Mesenchymal stem cell (in vitro differentiated cells and primary cell): ENCODE measurements at regions not wholly inside any gene's neighbourhood (a gene's known extent, or its start where the extent isn't known, plus 50 kb on each side); places are given as distances from the start of the nearest gene placed in this dataset.

Source experiments
- DNase-seq: peaks from one replicate; pipeline ENCODE4 v3.0.0-alpha.2; 2013
- H2AFZ ChIP-seq: one replicate; pipeline ENCODE4 v1.6.1; 2013; ENCODE audit warnings: low read depth, mild to moderate bottlenecking, control low read depth, inconsistent platforms, low read length, moderate library complexity
- H2AK5ac ChIP-seq: 2 replicates; pipeline ENCODE4 v1.6.1; 2013; ENCODE audit warnings: low read length, moderate library complexity, mild to moderate bottlenecking, inconsistent platforms; ENCODE audit not compliant: severe bottlenecking
- H2BK120ac ChIP-seq: one replicate; pipeline ENCODE4 v1.6.1; 2013; ENCODE audit warnings: low read depth, mild to moderate bottlenecking, inconsistent platforms, low read length, moderate library complexity
- H2BK12ac ChIP-seq, 2 experiments: one replicate each; pipeline ENCODE4 v1.6.1; 2013; ENCODE audit warnings: inconsistent platforms in 2 of 2, low read length in 2 of 2, mild to moderate bottlenecking in 2 of 2, moderate library complexity in 2 of 2, control low read depth in 1 of 2
- H2BK15ac ChIP-seq: one replicate; pipeline ENCODE4 v1.6.1; 2013; ENCODE audit warnings: mild to moderate bottlenecking, low read depth, inconsistent platforms; ENCODE audit not compliant: poor library complexity, severe bottlenecking
- H2BK5ac ChIP-seq: 2 replicates; pipeline ENCODE4 v1.6.1; 2013; ENCODE audit warnings: low read depth, mild to moderate bottlenecking, low read length, control low read depth, inconsistent platforms; ENCODE audit not compliant: poor library complexity, severe bottlenecking
- H3K14ac ChIP-seq, 2 experiments: one replicate each; pipeline ENCODE4 v1.6.1; 2013; ENCODE audit warnings: inconsistent platforms in 2 of 2, low read length in 2 of 2, control low read depth in 1 of 2, mild to moderate bottlenecking in 1 of 2, moderate library complexity in 1 of 2
- H3K18ac ChIP-seq, 2 experiments: one replicate each; pipeline ENCODE4 v1.6.1; 2013; ENCODE audit warnings: inconsistent platforms in 2 of 2, low read length in 2 of 2, control low read depth in 1 of 2, low read depth in 1 of 2, mild to moderate bottlenecking in 1 of 2
- H3K23ac ChIP-seq, 2 experiments: one replicate each; pipeline ENCODE4 v1.6.1; 2013; ENCODE audit warnings: inconsistent platforms in 2 of 2, low read length in 2 of 2, mild to moderate bottlenecking in 2 of 2, moderate library complexity in 2 of 2, control low read depth in 1 of 2
- H3K27ac ChIP-seq: 2 replicates; pipeline ENCODE4 v1.5.1; 2013; ENCODE audit warnings: mild to moderate bottlenecking, moderate library complexity, low read length, control low read depth, inconsistent platforms; ENCODE audit not compliant: poor library complexity, severe bottlenecking
- H3K27me3 ChIP-seq, 2 experiments: 2 replicates each; pipeline versions ENCODE4 v1.6.1 to v1.7.0; 2013; ENCODE audit warnings: low read length in 2 of 2, mild to moderate bottlenecking in 2 of 2, moderate library complexity in 2 of 2, control low read depth in 1 of 2, inconsistent platforms in 1 of 2; ENCODE audit not compliant: control insufficient read depth in 1 of 2, insufficient read depth in 1 of 2
- H3K36me3 ChIP-seq, 2 experiments: 2 replicates each; pipeline versions ENCODE4 v1.6.1 to v1.7.0; 2013; ENCODE audit warnings: low read length in 2 of 2, control low read depth in 1 of 2, inconsistent platforms in 1 of 2, low read depth in 1 of 2, mild to moderate bottlenecking in 1 of 2; ENCODE audit not compliant: insufficient read depth in 2 of 2, control insufficient read depth in 1 of 2
- H3K4ac ChIP-seq, 2 experiments: one replicate each; pipeline ENCODE4 v1.6.1; 2013; ENCODE audit warnings: inconsistent platforms in 2 of 2, low read length in 2 of 2, mild to moderate bottlenecking in 2 of 2, moderate library complexity in 2 of 2, control low read depth in 1 of 2, low read depth in 1 of 2
- H3K4me1 ChIP-seq: 2 replicates; pipeline ENCODE4 v1.6.1; 2013; ENCODE audit warnings: low read depth, low read length, control low read depth; ENCODE audit not compliant: control insufficient read depth, insufficient read depth
- H3K4me2 ChIP-seq: 2 replicates; pipeline ENCODE4 v1.6.1; 2013; ENCODE audit warnings: low read length, mild to moderate bottlenecking, inconsistent platforms; ENCODE audit not compliant: poor library complexity, severe bottlenecking
- H3K4me3 ChIP-seq, 2 experiments: 2 replicates each; pipeline versions ENCODE4 v1.5.1 to v1.7.0; 2013; ENCODE audit warnings: low read length in 2 of 2, mild to moderate bottlenecking in 2 of 2, control low read depth in 1 of 2, low read depth in 1 of 2; ENCODE audit not compliant: insufficient read depth in 1 of 2
- H3K79me1 ChIP-seq: replicated peaks from 2 replicates; pipeline ENCODE4 v1.6.1; 2013; ENCODE audit warnings: mild to moderate bottlenecking, control low read depth, low read length, inconsistent platforms; ENCODE audit not compliant: poor library complexity, severe bottlenecking
- H3K9ac ChIP-seq: 2 replicates; pipeline ENCODE4 v1.7.0; 2013; ENCODE audit warnings: mild to moderate bottlenecking, low read length, moderate library complexity
- H3K9me3 ChIP-seq: 2 replicates; pipeline ENCODE4 v1.7.0; 2013; ENCODE audit warnings: mild to moderate bottlenecking, low read length; ENCODE audit not compliant: control insufficient read depth
- H4K8ac ChIP-seq: one replicate; pipeline ENCODE4 v1.6.1; 2013; ENCODE audit warnings: inconsistent platforms, mild to moderate bottlenecking, low read length, moderate library complexity
- H4K91ac ChIP-seq: one replicate; pipeline ENCODE4 v1.6.1; 2013; ENCODE audit warnings: mild to moderate bottlenecking, low read length, inconsistent platforms
- WGBS: methylation state at CpG from one replicate; pipeline ENCODE4 v1.1.7; 2013; ENCODE audit warnings: mixed read lengths; 5-methylcytosine and 5-hydroxymethylcytosine counted together

DNA sequence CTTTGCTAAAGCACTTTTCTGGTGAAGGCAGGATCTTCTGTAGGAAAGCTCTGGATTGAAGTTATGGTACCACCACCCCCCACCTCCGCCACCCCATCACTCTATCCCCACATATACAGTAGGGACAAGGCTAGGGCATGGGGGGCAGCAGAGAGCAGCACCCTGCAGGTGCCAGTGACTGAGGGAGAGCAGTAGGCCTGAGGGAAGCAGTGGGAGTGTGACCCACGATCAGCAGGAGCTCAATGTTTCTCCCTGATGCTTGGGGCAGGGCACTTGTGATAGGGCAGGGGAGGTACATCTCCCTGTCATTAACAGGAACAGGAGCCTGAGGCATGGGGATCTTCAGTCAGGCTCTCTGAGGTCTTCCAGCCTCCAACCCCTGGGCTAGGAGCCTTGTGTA lies 121.6 kb downstream of the ZFP36L2 start:
- Histone ChIP-seq H3K27me3 (no peaks in the 10 kb centered on the region), H4K8ac (no peak overlapping the region), H2BK120ac (no peak overlapping the region), H2AFZ (no peak overlapping the region), H3K36me3 (no peaks in the 10 kb centered on the region), H3K4me3 (no peak overlapping the region), H4K91ac (no peak overlapping the region), H3K4ac (no peak overlapping the region), H3K9ac (no peak overlapping the region), H3K14ac (no peak overlapping the region), H2BK12ac (peak overlapping the region in 1 of 2 experiments; percentile 50), H3K18ac (peak overlapping the region in 1 of 2 experiments; percentile 1), H3K9me3 (no peaks in the 10 kb centered on the region), H3K27ac (no peak overlapping the region), H3K79me1 (no peaks in the 10 kb centered on the region), H3K4me1 (peaks cover 16% of the 10 kb centered on the region), H2BK15ac (no peak overlapping the region), H2AK5ac (no peak overlapping the region), H3K4me2 (no peak overlapping the region), H3K23ac (no peak overlapping the region), H2BK5ac (no peak overlapping the region)
- DNase-seq: no peak
- 100% methylated on average over 1 of the region's 2 CpGs for WGBS

DNA sequence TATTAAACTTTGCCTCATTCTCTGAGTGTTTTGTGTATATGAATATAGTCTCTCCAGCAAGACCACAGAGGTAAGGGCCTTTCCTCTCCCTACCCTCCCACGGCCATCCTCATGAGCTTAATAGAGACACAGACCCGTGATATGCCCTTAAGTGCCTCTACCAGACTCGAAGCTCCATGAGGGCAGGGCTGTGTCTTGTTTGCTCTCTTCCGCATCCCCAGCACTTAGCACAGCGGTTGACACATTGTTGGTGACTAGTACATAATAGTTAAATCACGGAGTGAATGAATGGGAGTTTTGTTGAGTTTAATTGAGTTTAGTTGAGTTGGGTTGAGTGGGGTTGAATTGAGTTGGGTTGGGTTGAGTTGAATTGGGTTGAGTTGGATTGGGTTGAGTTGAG lies 122.3 kb downstream of the ZFP36L2 start:
- no peak for DNase-seq
- no peak overlapping the region for H3K9ac ChIP-seq
- H3K9me3 ChIP-seq: no peaks in the 10 kb centered on the region
- no peak overlapping the region for H2AK5ac ChIP-seq
- no peak overlapping the region for H4K8ac ChIP-seq
- H3K4me2 ChIP-seq: no peak overlapping the region
- no peak overlapping the region for H3K14ac ChIP-seq
- no peaks in the 10 kb centered on the region for H3K36me3 ChIP-seq
- H3K27me3 ChIP-seq: no peaks in the 10 kb centered on the region
- no peak overlapping the region for H4K91ac ChIP-seq
- H2BK5ac ChIP-seq: no peak overlapping the region
- H2BK12ac ChIP-seq: peak overlapping the region; percentile 10 to 34
- no peak overlapping the region for H2AFZ ChIP-seq
- H2BK15ac ChIP-seq: no peak overlapping the region
- H3K79me1 ChIP-seq: no peaks in the 10 kb centered on the region
- H3K18ac ChIP-seq: no peak overlapping the region
- 91% methylated on average over 6 of the region's 6 CpGs for WGBS
- no peak overlapping the region for H3K4me3 ChIP-seq
- no peak overlapping the region for H3K27ac ChIP-seq
- no peak overlapping the region for H3K4ac ChIP-seq
- H3K4me1 ChIP-seq: peaks cover 15% of the 10 kb centered on the region
- H3K23ac ChIP-seq: no peak overlapping the region
- no peak overlapping the region for H2BK120ac ChIP-seq

DNA sequence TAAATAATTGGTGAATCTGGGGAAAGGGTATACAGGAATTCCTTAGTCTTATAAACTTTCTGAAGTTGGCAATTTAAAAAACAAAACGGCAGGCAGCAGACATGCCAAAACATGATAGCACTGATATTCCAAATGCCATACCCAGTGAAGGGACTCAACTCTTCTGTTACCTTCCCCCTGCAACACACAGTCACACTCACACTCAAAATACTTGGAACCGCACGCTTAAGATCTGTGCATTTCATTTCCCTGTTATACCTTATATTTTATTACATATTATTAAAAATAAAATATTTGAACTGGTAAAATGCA lies 123.4 kb downstream of the ZFP36L2 start:
- no peak overlapping the region for H3K4me2 ChIP-seq
- H3K23ac ChIP-seq: no peak overlapping the region
- no peak overlapping the region for H3K4ac ChIP-seq
- no peaks in the 10 kb centered on the region for H3K27me3 ChIP-seq
- H3K18ac ChIP-seq: no peak overlapping the region
- H2BK5ac ChIP-seq: no peak overlapping the region
- no peak overlapping the region for H3K4me3 ChIP-seq
- no peak overlapping the region for H2BK12ac ChIP-seq
- H4K91ac ChIP-seq: no peak overlapping the region
- H3K9ac ChIP-seq: no peak overlapping the region
- no peak overlapping the region for H4K8ac ChIP-seq
- no peak overlapping the region for H2BK15ac ChIP-seq
- no peak overlapping the region for H2BK120ac ChIP-seq
- H2AK5ac ChIP-seq: no peak overlapping the region
- no peaks in the 10 kb centered on the region for H3K36me3 ChIP-seq
- H3K4me1 ChIP-seq: peaks cover 15% of the 10 kb centered on the region
- H3K27ac ChIP-seq: no peak overlapping the region
- H3K9me3 ChIP-seq: no peaks in the 10 kb centered on the region
- no peak overlapping the region for H3K14ac ChIP-seq
- DNase-seq: no peak
- WGBS: 67% methylated on average over 1 of the region's 3 CpGs
- H3K79me1 ChIP-seq: no peaks in the 10 kb centered on the region
- H2AFZ ChIP-seq: no peak overlapping the region

DNA sequence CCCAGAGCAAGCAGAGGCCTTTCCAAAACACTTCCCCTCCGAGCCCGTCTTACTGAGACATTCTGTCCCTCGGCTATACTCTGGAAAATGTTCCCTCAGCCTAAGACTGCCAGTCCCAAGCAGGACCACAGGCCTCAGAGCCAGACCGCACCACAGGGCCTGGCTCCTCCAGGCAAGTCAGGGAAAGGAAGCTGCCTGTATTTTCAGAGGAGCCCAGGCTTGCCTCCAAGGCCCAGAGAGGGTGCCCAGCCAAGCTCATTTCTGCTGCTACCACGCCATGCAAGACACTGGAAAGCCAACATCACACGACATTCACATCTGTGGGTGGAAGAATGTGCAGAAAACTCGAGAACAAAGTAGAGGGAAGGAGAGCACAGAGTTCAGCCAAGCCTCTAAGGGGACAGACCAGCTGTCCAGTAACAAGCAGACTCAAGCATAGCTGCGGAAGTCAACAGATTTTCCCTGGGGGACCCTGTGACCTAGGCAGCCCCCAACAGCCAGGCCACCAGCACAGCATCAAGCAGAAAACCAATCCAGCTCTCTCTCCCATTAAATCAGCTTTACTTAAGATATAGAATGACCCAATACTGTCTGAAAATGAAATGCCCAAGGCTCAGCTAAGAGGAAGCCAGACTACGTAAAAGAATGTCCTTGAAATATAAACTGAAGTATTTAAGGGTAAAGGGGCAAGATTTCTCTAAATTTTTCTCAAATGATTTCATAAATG lies 123.9 kb downstream of the ZFP36L2 start:
- Histone ChIP-seq H3K9ac (peak overlapping the region; percentile 37), H3K23ac (no peak overlapping the region), H2AFZ (peak overlapping the region; percentile 73), H3K18ac (peak overlapping the region; percentile 65 to 86), H3K4ac (peak overlapping the region; percentile 10 to 81), H2BK15ac (peak overlapping the region; percentile 63), H4K91ac (peak overlapping the region; percentile 20), H3K14ac (peak overlapping the region in 1 of 2 experiments; percentile 92), H3K27me3 (no peaks in the 10 kb centered on the region), H2AK5ac (no peak overlapping the region), H2BK5ac (no peak overlapping the region), H3K4me1 (peaks cover 13% of the 10 kb centered on the region), H3K4me3 (no peak overlapping the region), H2BK12ac (peak overlapping the region; percentile 78 to 98), H2BK120ac (no peak overlapping the region), H3K4me2 (no peak overlapping the region), H3K27ac (no peak overlapping the region), H3K9me3 (no peaks in the 10 kb centered on the region), H4K8ac (peak overlapping the region; percentile 66), H3K79me1 (no peaks in the 10 kb centered on the region), H3K36me3 (no peaks in the 10 kb centered on the region)
- 72% methylated on average over 9 of the region's 9 CpGs for WGBS
- DNase-seq: no peak
